H1 (cell line): ENCODE measurements at regions not wholly inside any gene's neighbourhood (a gene's known extent, or its start where the extent isn't known, plus 50 kb on each side); places are given as distances from the start of the nearest gene placed in this dataset.

Source experiments
- CTCF ChIA-PET: fragments of 300-600 bp; sonication (Branson Sonifier 250); formaldehyde crosslinking; loops from one replicate; lab custom pipeline; 2021; ENCODE audit not compliant: partially characterized antibody; lab: Charles Lee
- POLR2A ChIA-PET: fragments of 300-600 bp; sonication (Branson Sonifier 250); formaldehyde crosslinking; loops from one replicate; lab custom pipeline; 2021; ENCODE audit warnings: inconsistent platforms; ENCODE audit not compliant: partially characterized antibody; lab: Charles Lee
- DNase-seq, 2 experiments: peaks; one replicate each; pipeline versions ENCODE4 v3.0.0 to v3.0.0-alpha.2; 2010 to 2022; ENCODE audit warnings: low spot score in 2 of 2, low read depth in 1 of 2, mixed read lengths in 1 of 2
- FAIRE-seq: peaks from 2 replicates; lab custom pipeline; 2011; peaks lifted over from hg19 to GRCh38; lab: Jason Lieb, UNC
- H2AFZ ChIP-seq: 2 replicates; pipeline ENCODE4 v1.8.1; 2012; ENCODE audit warnings: low read length, inconsistent platforms
- H2AK5ac ChIP-seq: 2 replicates; pipeline ENCODE4 v1.6.1; 2013; ENCODE audit warnings: low read depth, low read length
- H2BK120ac ChIP-seq: replicated peaks from 2 replicates; pipeline ENCODE3; 2013; ENCODE audit warnings: low read depth, low read length, inconsistent platforms
- H2BK12ac ChIP-seq: 2 replicates; pipeline ENCODE4 v1.6.1; 2013; ENCODE audit warnings: low read depth, low read length
- H2BK15ac ChIP-seq: 2 replicates; pipeline ENCODE4 v1.6.1; 2013; ENCODE audit warnings: low read length
- H2BK20ac ChIP-seq: 2 replicates; pipeline ENCODE4 v1.6.1; 2013; ENCODE audit warnings: low read length
- H2BK5ac ChIP-seq: 2 replicates; pipeline ENCODE4 v1.6.1; 2013; ENCODE audit warnings: low read depth, low read length
- H3K14ac ChIP-seq: 2 replicates; pipeline ENCODE4 v1.6.1; 2013; ENCODE audit warnings: inconsistent platforms; ENCODE audit not compliant: insufficient read length
- H3K18ac ChIP-seq: 2 replicates; pipeline ENCODE4 v1.6.1; 2013; ENCODE audit warnings: low read length; ENCODE audit errors: extremely low read depth
- H3K23ac ChIP-seq: 2 replicates; pipeline ENCODE4 v1.6.1; 2013; ENCODE audit warnings: inconsistent platforms; ENCODE audit not compliant: insufficient read length
- H3K23me2 ChIP-seq: 2 replicates; pipeline ENCODE4 v1.6.1; 2013; ENCODE audit warnings: low read depth, low read length
- H3K27ac ChIP-seq: 2 replicates; pipeline ENCODE4 v1.6.1; 2011; ENCODE audit warnings: low read depth, low read length, inconsistent platforms
- H3K27me3 ChIP-seq, 4 experiments: replicated peaks in 1 of 4; 1 replicate in 1 of 4; 2 replicates in 3 of 4; pipeline versions ENCODE4 v1.6.1 to v1.8.1; 2011 to 2013; ENCODE audit warnings: low read length in 3 of 4, mild to moderate bottlenecking in 3 of 4, inconsistent platforms in 2 of 4, mixed read lengths in 2 of 4, moderate library complexity in 1 of 4; ENCODE audit not compliant: control insufficient read depth in 3 of 4, insufficient read depth in 3 of 4; ENCODE audit errors: extremely low read depth in 1 of 4
- H3K36me3 ChIP-seq, 4 experiments: 2 replicates each; pipeline versions ENCODE4 v1.6.1 to v1.8.1; 2011 to 2013; ENCODE audit warnings: mild to moderate bottlenecking in 4 of 4, low read length in 3 of 4, moderate library complexity in 2 of 4, control low read depth in 1 of 4, inconsistent platforms in 1 of 4; ENCODE audit not compliant: insufficient read depth in 4 of 4, control insufficient read depth in 2 of 4
- H3K4ac ChIP-seq: replicated peaks from 2 replicates; pipeline ENCODE3; 2013; ENCODE audit warnings: low read length, low read depth, mixed read lengths, inconsistent platforms; ENCODE audit not compliant: insufficient read length
- H3K4me1 ChIP-seq, 4 experiments: replicated peaks in 1 of 4; 1 replicate in 1 of 4; 2 replicates in 3 of 4; pipeline versions ENCODE4 v1.6.1 to v1.8.1; 2011 to 2013; ENCODE audit warnings: low read length in 3 of 4, inconsistent platforms in 2 of 4, mixed read lengths in 1 of 4; ENCODE audit not compliant: insufficient read depth in 4 of 4, control insufficient read depth in 3 of 4
- H3K4me2 ChIP-seq, 2 experiments: 2 replicates each; pipeline versions ENCODE4 v1.6.1 to v1.8.1; 2011 to 2013; ENCODE audit warnings: low read depth in 2 of 2, low read length in 2 of 2, control low read depth in 1 of 2, inconsistent platforms in 1 of 2, mild to moderate bottlenecking in 1 of 2; ENCODE audit not compliant: insufficient read depth in 1 of 2
- H3K4me3 ChIP-seq, 4 experiments: fragments of 200-600, 300-600 bp in 1 of 4; sonication (generic), shearing (Covaris generic), sonication (Bioruptor Twin) in 1 of 4; 2 replicates each; pipeline versions ENCODE4 v1.5.1 to v1.8.1; 2011 to 2016; ENCODE audit warnings: low read length in 4 of 4, low read depth in 3 of 4, control low read depth in 2 of 4, inconsistent platforms in 2 of 4, mild to moderate bottlenecking in 2 of 4, mixed read lengths in 1 of 4, moderate library complexity in 1 of 4; ENCODE audit not compliant: insufficient read depth in 2 of 4; ENCODE audit errors: extremely low read depth in 1 of 4
- H3K56ac ChIP-seq: replicated peaks from 2 replicates; pipeline ENCODE3; 2013; ENCODE audit warnings: low read depth, mild to moderate bottlenecking, mixed read lengths, low read length, inconsistent platforms; ENCODE audit not compliant: insufficient read length
- H3K79me1 ChIP-seq: 2 replicates; pipeline ENCODE4 v1.6.1; 2013; ENCODE audit warnings: low read depth, low read length, control low read depth
- H3K79me2 ChIP-seq, 2 experiments: 2 replicates each; pipeline versions ENCODE4 v1.6.1 to v1.8.1; 2012 to 2013; ENCODE audit warnings: low read length in 2 of 2, mild to moderate bottlenecking in 2 of 2, inconsistent platforms in 1 of 2; ENCODE audit not compliant: insufficient read depth in 2 of 2, control insufficient read depth in 1 of 2
- H3K9ac ChIP-seq, 4 experiments: replicated peaks in 1 of 4; 1 replicate in 1 of 4; 2 replicates in 3 of 4; pipeline versions ENCODE4 v1.6.1 to v1.8.1; 2011 to 2013; ENCODE audit warnings: low read depth in 3 of 4, low read length in 3 of 4, control low read depth in 2 of 4, mild to moderate bottlenecking in 2 of 4, moderate library complexity in 2 of 4, inconsistent platforms in 1 of 4; ENCODE audit errors: extremely low read depth in 1 of 4
- H3K9me3 ChIP-seq, 2 experiments: 2 replicates each; pipeline versions ENCODE4 v1.6.1 to v1.8.1; 2012 to 2013; ENCODE audit warnings: mild to moderate bottlenecking in 2 of 2, moderate library complexity in 2 of 2, control low read depth in 1 of 2, inconsistent platforms in 1 of 2, low read depth in 1 of 2, low read length in 1 of 2, mixed read lengths in 1 of 2; ENCODE audit not compliant: insufficient read depth in 2 of 2
- H4K20me1 ChIP-seq, 2 experiments: replicated peaks in 1 of 2; 2 replicates each; pipeline versions ENCODE3 to v1.8.1; 2011 to 2013; ENCODE audit warnings: inconsistent platforms in 2 of 2, low read length in 2 of 2, mild to moderate bottlenecking in 1 of 2; ENCODE audit not compliant: insufficient read depth in 2 of 2, control insufficient read depth in 1 of 2
- H4K5ac ChIP-seq: 2 replicates; pipeline ENCODE4 v1.6.1; 2013; ENCODE audit warnings: low read length, low read depth, mixed read lengths, inconsistent platforms; ENCODE audit not compliant: insufficient read length
- H4K8ac ChIP-seq: 2 replicates; pipeline ENCODE4 v1.8.0; 2013; ENCODE audit warnings: mild to moderate bottlenecking, moderate library complexity, low read length, inconsistent platforms; ENCODE audit not compliant: insufficient read depth; ENCODE audit errors: extremely low read depth
- H4K91ac ChIP-seq: replicated peaks from 2 replicates; pipeline ENCODE3; 2013; ENCODE audit warnings: low read length, mixed read lengths, inconsistent platforms; ENCODE audit not compliant: insufficient read length
- ATF2 ChIP-seq: IDR thresholded peaks from 2 replicates; pipeline ENCODE4 v1.6.1; 2012; ENCODE audit warnings: low read length, inconsistent platforms
- ATF3 ChIP-seq: IDR thresholded peaks from 2 replicates; pipeline ENCODE4 v1.6.1; 2011; ENCODE audit warnings: low read depth, mild to moderate bottlenecking, low read length; ENCODE audit not compliant: insufficient read depth
- CEBPB ChIP-seq: IDR thresholded peaks from 2 replicates; pipeline ENCODE4 v1.6.1; 2012; ENCODE audit warnings: low read depth, low read length
- KDM5A ChIP-seq: fragments of 200-600 bp; IDR thresholded peaks from 2 replicates; pipeline ENCODE4 v1.7.1; 2012; ENCODE audit warnings: mild to moderate bottlenecking, low read length, inconsistent platforms, mixed read lengths
- RAD21 ChIP-seq, 2 experiments: IDR thresholded peaks in 1 of 2; conservative IDR thresholded peaks in 1 of 2; 2 replicates each; pipeline ENCODE4 v1.6.1; 2011; ENCODE audit warnings: low read depth in 2 of 2, low read length in 2 of 2, improper control_type of control experiment in 1 of 2, inconsistent platforms in 1 of 2, mild to moderate bottlenecking in 1 of 2, moderate library complexity in 1 of 2
- SIX5 ChIP-seq: IDR thresholded peaks from 2 replicates; pipeline ENCODE4 v1.6.1; 2011; ENCODE audit warnings: mild to moderate bottlenecking, low read depth, low read length
- SP2 ChIP-seq: IDR thresholded peaks from 2 replicates; pipeline ENCODE4 v1.6.1; 2012; ENCODE audit warnings: mild to moderate bottlenecking, low read length, inconsistent platforms

- H4K5ac ChIP-seq, result no peak overlapping the region
- no peak overlapping the region for H2BK12ac ChIP-seq
- ChIA-PET CTCF (interaction anchor here (0.5 to 0.8 kb wide), 3 partner anchors 167 to 1043 kb away, joined by 3 to 4 read pairs (median 3); no protein-coding TSS in a partner anchor), POLR2A (no interaction called here)
- H3K79me1 ChIP-seq, result no peaks in the 10 kb centered on the region
- no peaks in the 10 kb centered on the region for H3K36me3 ChIP-seq
- no peak overlapping the region for H2BK120ac ChIP-seq
- H3K23ac ChIP-seq, result no peak overlapping the region
- no peak overlapping the region for H3K4me3 ChIP-seq
- H4K8ac ChIP-seq, result no peak overlapping the region
- no peaks in the 10 kb centered on the region for H3K23me2 ChIP-seq
- no peak overlapping the region for H3K9ac ChIP-seq
- no peak overlapping the region for H3K18ac ChIP-seq
- peaks cover 0 to 2% (median 0%) of the 10 kb centered on the region in 4 experiments; a peak in 1 of 7 replicates for H3K27me3 ChIP-seq
- FAIRE-seq (no peak), DNase-seq (no peak)
- no peak overlapping the region for H3K56ac ChIP-seq
- no peaks in the 10 kb centered on the region for H3K4me1 ChIP-seq
- H2BK15ac ChIP-seq, result no peak overlapping the region
- no peak overlapping the region for H3K14ac ChIP-seq
- H3K4ac ChIP-seq, result no peak overlapping the region
- H3K27ac ChIP-seq, result no peak overlapping the region
- no peak overlapping the region for H2AFZ ChIP-seq
- H2AK5ac ChIP-seq, result no peak overlapping the region
- no peak overlapping the region for H2BK20ac ChIP-seq
- H3K9me3 ChIP-seq, result no peaks in the 10 kb centered on the region
- no peaks in the 10 kb centered on the region for H4K20me1 ChIP-seq
- no peak overlapping the region for H4K91ac ChIP-seq
- no peak overlapping the region for H2BK5ac ChIP-seq
- H3K79me2 ChIP-seq, result no peaks in the 10 kb centered on the region
- no peak overlapping the region for H3K4me2 ChIP-seq
- no peak for TF ChIP-seq RAD21 (IDR thresholded peaks at IDR 0.05 in 1 of 2, conservative IDR thresholded peaks at IDR 0.05 in 1 of 2; ENCODE audit: low read depth in 2 of 2, low read length in 2 of 2)
- TF ChIP-seq SP2, result no peak
- no peak for TF ChIP-seq ATF3
- peak; percentile 72; the same call in 1 of the 2 replicates for TF ChIP-seq CEBPB
- TF ChIP-seq ATF2, result no peak
- TF ChIP-seq KDM5A, result no peak
- TF ChIP-seq SIX5, result no peak
These were observed 115.4 kb upstream of the ETV6 start for GRCh38 chr12:11534064-11534463.
